ENCODE measurements at regions not wholly inside any gene's neighbourhood (a gene's known extent, or its start where the extent isn't known, plus 50 kb on each side); places are given as distances from the start of the nearest gene placed in this dataset.

- Histone ChIP-seq H3K27me3 (ENCODE audit: low read length) (no peaks in the 10 kb centered on the region), H3K79me2 (ENCODE audit: insufficient read depth, low read length) (no peaks in the 10 kb centered on the region), H3K27ac (ENCODE audit: low read depth, low read length) (no peak overlapping the region), H3K9me2 (replicated peaks; ENCODE audit: insufficient read depth, low read length) (no peaks in the 10 kb centered on the region), H3K9ac (ENCODE audit: low read length) (no peak overlapping the region), H3K4me3 (ENCODE audit: insufficient read depth, low read length, poor library complexity, severe bottlenecking) (no peak overlapping the region), H2AFZ (ENCODE audit: low read depth, low read length, severe bottlenecking) (no peak overlapping the region), H3F3A (ENCODE audit: insufficient read depth) (no peaks in the 10 kb centered on the region), H3K9me3 (ENCODE audit: insufficient read depth, low read length) (no peaks in the 10 kb centered on the region), H4K20me1 (ENCODE audit: low read depth, low read length) (no peaks in the 10 kb centered on the region), H3K4me2 (ENCODE audit: low read depth, low read length, poor library complexity, severe bottlenecking) (no peak overlapping the region), H3K36me3 (ENCODE audit: low read length) (no peaks in the 10 kb centered on the region)
- TF ChIP-seq EZH2phosphoT487 (conservative IDR thresholded peaks at IDR 0.05; ENCODE audit: low read length) (no peak), CTCF (IDR thresholded peaks at IDR 0.05; ENCODE audit: insufficient read depth, low read length, poor library complexity, severe bottlenecking) (no peak)
Measured at GRCh38 chr2:83238111-83238510, 1221.0 kb downstream of the SUCLG1 start.

- Histone ChIP-seq H2AFZ (ENCODE audit: low read depth, low read length, severe bottlenecking) (no peak overlapping the region), H3K4me2 (ENCODE audit: low read depth, low read length, poor library complexity, severe bottlenecking) (no peak overlapping the region), H3K9ac (ENCODE audit: low read length) (no peak overlapping the region), H3F3A (ENCODE audit: insufficient read depth) (no peaks in the 10 kb centered on the region), H3K4me3 (ENCODE audit: insufficient read depth, low read length, poor library complexity, severe bottlenecking) (no peak overlapping the region), H3K79me2 (ENCODE audit: insufficient read depth, low read length) (no peaks in the 10 kb centered on the region), H3K9me3 (ENCODE audit: insufficient read depth, low read length) (no peaks in the 10 kb centered on the region), H3K27me3 (ENCODE audit: low read length) (no peaks in the 10 kb centered on the region), H4K20me1 (ENCODE audit: low read depth, low read length) (no peaks in the 10 kb centered on the region), H3K9me2 (replicated peaks; ENCODE audit: insufficient read depth, low read length) (no peaks in the 10 kb centered on the region), H3K27ac (ENCODE audit: low read depth, low read length) (no peak overlapping the region), H3K36me3 (ENCODE audit: low read length) (no peaks in the 10 kb centered on the region)
- TF ChIP-seq CTCF (IDR thresholded peaks at IDR 0.05; ENCODE audit: insufficient read depth, low read length, poor library complexity, severe bottlenecking) = no peak
- no peak for TF ChIP-seq EZH2phosphoT487 (conservative IDR thresholded peaks at IDR 0.05; ENCODE audit: low read length)
Measured at GRCh38 chr2:83234246-83234645, 1224.8 kb downstream of the SUCLG1 start.

GRCh38 chr2:83233781-83234180, 1225.3 kb downstream of the SUCLG1 start:
- no peaks in the 10 kb centered on the region for H4K20me1 ChIP-seq (ENCODE audit: low read depth, low read length)
- no peaks in the 10 kb centered on the region for H3F3A ChIP-seq (ENCODE audit: insufficient read depth)
- H3K27me3 ChIP-seq (ENCODE audit: low read length) = no peaks in the 10 kb centered on the region
- no peak overlapping the region for H2AFZ ChIP-seq (ENCODE audit: low read depth, low read length, severe bottlenecking)
- no peaks in the 10 kb centered on the region for H3K36me3 ChIP-seq (ENCODE audit: low read length)
- H3K4me2 ChIP-seq (ENCODE audit: low read depth, low read length, poor library complexity, severe bottlenecking) = no peak overlapping the region
- no peak overlapping the region for H3K27ac ChIP-seq (ENCODE audit: low read depth, low read length)
- no peak overlapping the region for H3K9ac ChIP-seq (ENCODE audit: low read length)
- no peaks in the 10 kb centered on the region for H3K79me2 ChIP-seq (ENCODE audit: insufficient read depth, low read length)
- H3K9me2 ChIP-seq (replicated peaks; ENCODE audit: insufficient read depth, low read length) = no peaks in the 10 kb centered on the region
- no peak for TF ChIP-seq EZH2phosphoT487 (conservative IDR thresholded peaks at IDR 0.05; ENCODE audit: low read length)
- no peak for TF ChIP-seq CTCF (IDR thresholded peaks at IDR 0.05; ENCODE audit: insufficient read depth, low read length, poor library complexity, severe bottlenecking)
- no peaks in the 10 kb centered on the region for H3K9me3 ChIP-seq (ENCODE audit: insufficient read depth, low read length)
- no peak overlapping the region for H3K4me3 ChIP-seq (ENCODE audit: insufficient read depth, low read length, poor library complexity, severe bottlenecking)

All from SU-DHL-6 (cell line).